Osteoblast (primary cell): ENCODE measurements at regions not wholly inside any gene's neighbourhood (a gene's known extent, or its start where the extent isn't known, plus 50 kb on each side); places are given as distances from the start of the nearest gene placed in this dataset. TPM values are rescaled to one million over a fixed set of nuclear protein-coding genes. Genes with fewer than 3 reads are reported as not detected.

Experiments used
- small RNA-seq: library from RNA; depleted of rRNA; stranded (forward); fragments of <200 nt; gene quantifications from one replicate; pipeline ENCODE3, GENCODE V24; 2012

Small RNA genes lying in the stretch of these regions (small RNA-seq; reads per million reads assigned to genes)
- not detected for gene RNU4ATAC10P
- gene RNU4ATAC5P = not detected
- gene RNU6-592P = not detected
